Stomach (tissue), 4 donors: ENCODE measurements at regions not wholly inside any gene's neighbourhood (a gene's known extent, or its start where the extent isn't known, plus 50 kb on each side); places are given as distances from the start of the nearest gene placed in this dataset.

Experiments
- POLR2AphosphoS5 ChIP-seq, 3 donors: sonication (generic); formaldehyde crosslinking; IDR thresholded peaks; one replicate each; pipeline ENCODE4 v1.6.1; 2016; ENCODE audit warnings: antibody characterized with exemption in 3 of 3
- TF ChIP-seq, protein P1 (sequence below), 7 experiments: fragments of 450-650 bp in 4 of 7; fragments of 200-600 bp in 3 of 7; sonication (generic) in 3 of 7; IDR thresholded peaks; one replicate each; pipeline ENCODE4 v1.5.1; 2016 to 2019; ENCODE audit warnings: antibody characterized with exemption in 7 of 7, control low read depth in 2 of 7, mild to moderate bottlenecking in 1 of 7

DNA sequence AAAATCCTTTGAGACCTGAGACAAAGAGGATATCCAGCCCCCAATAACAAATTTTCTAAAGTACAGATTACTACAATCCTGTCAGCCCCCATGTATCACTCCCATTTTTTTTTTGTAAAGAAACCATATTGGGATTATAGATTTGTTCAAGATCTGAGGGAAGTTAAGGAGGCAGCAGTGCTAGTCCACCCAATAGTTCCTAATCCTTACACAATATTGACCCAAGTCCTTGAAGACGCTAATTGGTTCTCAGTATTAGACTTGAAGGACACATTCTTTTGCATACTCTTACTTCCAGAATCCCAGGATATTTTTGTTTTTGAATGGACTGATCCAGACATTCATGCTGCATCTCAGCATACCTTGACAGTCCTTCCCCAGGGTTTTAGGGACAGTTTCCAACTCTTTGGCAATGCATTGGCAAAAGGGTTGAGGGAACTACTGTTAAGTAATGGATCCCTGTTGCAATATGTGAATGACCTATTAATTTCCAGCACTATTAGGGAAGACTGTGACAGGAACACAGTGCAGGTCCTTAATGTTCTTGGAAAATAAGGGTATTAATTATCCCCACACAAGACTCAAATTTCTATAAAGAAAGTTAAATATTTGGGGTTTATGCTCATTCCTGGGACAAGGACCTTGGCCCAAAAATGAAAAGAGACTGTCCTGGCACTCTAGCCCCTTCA lies 1519.5 kb upstream of the SEL1L start:
- no peak for TF ChIP-seq POLR2AphosphoS5 (IDR thresholded peaks at IDR 0.05)
- TF ChIP-seq, protein P1, sequence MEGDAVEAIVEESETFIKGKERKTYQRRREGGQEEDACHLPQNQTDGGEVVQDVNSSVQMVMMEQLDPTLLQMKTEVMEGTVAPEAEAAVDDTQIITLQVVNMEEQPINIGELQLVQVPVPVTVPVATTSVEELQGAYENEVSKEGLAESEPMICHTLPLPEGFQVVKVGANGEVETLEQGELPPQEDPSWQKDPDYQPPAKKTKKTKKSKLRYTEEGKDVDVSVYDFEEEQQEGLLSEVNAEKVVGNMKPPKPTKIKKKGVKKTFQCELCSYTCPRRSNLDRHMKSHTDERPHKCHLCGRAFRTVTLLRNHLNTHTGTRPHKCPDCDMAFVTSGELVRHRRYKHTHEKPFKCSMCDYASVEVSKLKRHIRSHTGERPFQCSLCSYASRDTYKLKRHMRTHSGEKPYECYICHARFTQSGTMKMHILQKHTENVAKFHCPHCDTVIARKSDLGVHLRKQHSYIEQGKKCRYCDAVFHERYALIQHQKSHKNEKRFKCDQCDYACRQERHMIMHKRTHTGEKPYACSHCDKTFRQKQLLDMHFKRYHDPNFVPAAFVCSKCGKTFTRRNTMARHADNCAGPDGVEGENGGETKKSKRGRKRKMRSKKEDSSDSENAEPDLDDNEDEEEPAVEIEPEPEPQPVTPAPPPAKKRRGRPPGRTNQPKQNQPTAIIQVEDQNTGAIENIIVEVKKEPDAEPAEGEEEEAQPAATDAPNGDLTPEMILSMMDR (IDR thresholded peaks at IDR 0.05) = no peak
